AG04450 (cell line): ENCODE measurements at regions not wholly inside any gene's neighbourhood (a gene's known extent, or its start where the extent isn't known, plus 50 kb on each side); places are given as distances from the start of the nearest gene placed in this dataset.
"Not testable (repeated sequence)": the region's sequence is repeated elsewhere in the genome, so short reads cannot be mapped to it uniquely, and the experiment has no call there.

ENCODE experiments used
- CTCF ChIA-PET: fragments of 300-600, 350-600 bp; formaldehyde crosslinking; extraction: SDS; loops from one replicate; lab custom pipeline; 2022; ENCODE audit warnings: antibody characterized with exemption, inconsistent platforms; lab: Charles Lee
- POLR2A ChIA-PET: fragments of 350-600 bp; formaldehyde crosslinking; extraction: SDS; loops from one replicate; lab custom pipeline; 2021; ENCODE audit warnings: antibody characterized with exemption, inconsistent platforms; lab: Yijun Ruan, JAX
- DNase-seq: peaks from one replicate; pipeline ENCODE4 v3.0.0-alpha.2; 2011; ENCODE audit warnings: low read depth, low spot score
- H3K27ac ChIP-seq: one replicate; pipeline ENCODE4 v1.5.1; 2012; ENCODE audit warnings: low read depth, low read length, control low read depth
- H3K27me3 ChIP-seq: one replicate; pipeline ENCODE4 v1.6.0; 2012; ENCODE audit warnings: low read length; ENCODE audit not compliant: control insufficient read depth, insufficient read depth
- H3K4me3 ChIP-seq: 2 replicates; pipeline ENCODE4 v1.5.1; 2011; ENCODE audit warnings: mild to moderate bottlenecking, low read depth, low read length, control low read depth
- H3K9me3 ChIP-seq: 2 replicates; pipeline ENCODE4 v1.5.1; 2012; ENCODE audit warnings: low read length; ENCODE audit not compliant: control insufficient read depth, insufficient read depth
- CTCF ChIP-seq: IDR thresholded peaks from 2 replicates; pipeline ENCODE4 v1.5.1; 2011; ENCODE audit warnings: low read depth, low read length, control low read depth, inconsistent platforms

GRCh38 chr18:77405096-77405495 lies 155.4 kb downstream of the GALR1 start:
- DNase-seq = no peak
- Histone ChIP-seq H3K4me3 (no peak overlapping the region), H3K27ac (no peak overlapping the region), H3K27me3 (no peaks in the 10 kb centered on the region), H3K9me3 (peaks cover 46% of the 10 kb centered on the region)
- ChIA-PET CTCF (no interaction called here), POLR2A (no interaction called here)
- TF ChIP-seq CTCF = no peak

GRCh38 chr18:77407733-77408132 lies 158.1 kb downstream of the GALR1 start:
- ChIA-PET CTCF (no interaction called here), POLR2A (no interaction called here)
- Histone ChIP-seq H3K9me3 (peaks cover 43% of the 10 kb centered on the region), H3K27ac (no peak overlapping the region), H3K4me3 (no peak overlapping the region), H3K27me3 (no peaks in the 10 kb centered on the region)
- DNase-seq = no peak
- TF ChIP-seq CTCF = no peak

- H3K27me3 ChIP-seq, H3K4me3 ChIP-seq, DNase-seq, H3K9me3 ChIP-seq, H3K27ac ChIP-seq, CTCF ChIA-PET, POLR2A ChIA-PET: not testable (repeated sequence)
Measured at GRCh38 chr18:77421546-77421945, 171.9 kb downstream of the GALR1 start.

- no peak for TF ChIP-seq CTCF
- Histone ChIP-seq H3K27ac (no peak overlapping the region), H3K4me3 (no peak overlapping the region), H3K27me3 (no peaks in the 10 kb centered on the region), H3K9me3 (peaks cover 10% of the 10 kb centered on the region)
- POLR2A ChIA-PET = no interaction called here
- no peak for DNase-seq
- CTCF ChIA-PET = no interaction called here
Measured at GRCh38 chr18:77422974-77423867, 173.6 kb downstream of the GALR1 start.

DNA sequence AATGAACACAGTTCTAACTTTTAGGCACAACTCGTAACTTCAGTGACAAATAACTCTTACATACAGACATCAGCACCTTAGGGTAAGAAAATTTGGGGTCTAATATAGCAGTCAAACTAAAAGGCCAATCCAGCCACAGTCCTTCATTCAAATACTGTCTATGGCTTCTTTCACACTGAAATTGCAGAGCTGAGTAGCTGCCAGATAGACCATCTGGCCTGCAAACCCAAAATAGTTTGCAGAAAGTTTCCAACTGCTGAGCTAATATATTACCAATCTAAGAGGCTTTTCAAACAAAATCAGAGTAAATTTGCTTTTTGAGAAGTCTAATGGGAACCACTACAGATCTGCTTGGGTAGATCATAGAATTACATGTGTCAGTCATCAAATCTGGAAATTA lies 183.4 kb downstream of the GALR1 start:
- H3K27ac ChIP-seq = no peak overlapping the region
- POLR2A ChIA-PET = no interaction called here
- no peak for TF ChIP-seq CTCF
- no peak for DNase-seq
- no peak overlapping the region for H3K4me3 ChIP-seq
- no peaks in the 10 kb centered on the region for H3K27me3 ChIP-seq
- H3K9me3 ChIP-seq = peaks cover 4% of the 10 kb centered on the region; the same call in 1 of the 2 replicates
- CTCF ChIA-PET = no interaction called here
